Right kidney (tissue), 1 donor: ENCODE measurements at regions not wholly inside any gene's neighbourhood (a gene's known extent, or its start where the extent isn't known, plus 50 kb on each side); places are given as distances from the start of the nearest gene placed in this dataset.
"Not testable (repeated sequence)": the region's sequence is repeated elsewhere in the genome, so short reads cannot be mapped to it uniquely, and the experiment has no call there.

Source experiments
- DNase-seq: peaks from one replicate; pipeline ENCODE4 v3.0.0-alpha.2; 2016

DNA sequence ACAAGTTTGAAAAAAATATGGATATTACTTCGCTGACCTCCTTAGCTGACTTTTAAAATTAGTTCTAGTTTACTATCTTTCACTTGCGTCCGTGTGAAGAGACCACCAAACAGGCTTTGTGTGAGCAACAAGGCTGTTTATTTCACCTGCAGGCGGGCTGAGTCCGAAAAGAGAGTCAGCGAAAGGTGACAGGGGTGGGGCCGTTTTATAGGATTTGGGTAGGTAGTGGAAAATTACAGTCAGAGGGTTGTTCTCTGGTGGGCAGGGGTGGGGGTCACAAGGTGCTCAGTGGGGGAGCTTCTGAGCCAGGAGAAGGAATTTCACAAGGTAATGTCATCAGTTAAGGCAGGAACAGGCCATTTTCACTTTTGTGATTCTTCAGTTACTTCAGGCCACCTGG lies 203.7 kb downstream of the POM121L12 start:
- not testable (repeated sequence) for DNase-seq

DNA sequence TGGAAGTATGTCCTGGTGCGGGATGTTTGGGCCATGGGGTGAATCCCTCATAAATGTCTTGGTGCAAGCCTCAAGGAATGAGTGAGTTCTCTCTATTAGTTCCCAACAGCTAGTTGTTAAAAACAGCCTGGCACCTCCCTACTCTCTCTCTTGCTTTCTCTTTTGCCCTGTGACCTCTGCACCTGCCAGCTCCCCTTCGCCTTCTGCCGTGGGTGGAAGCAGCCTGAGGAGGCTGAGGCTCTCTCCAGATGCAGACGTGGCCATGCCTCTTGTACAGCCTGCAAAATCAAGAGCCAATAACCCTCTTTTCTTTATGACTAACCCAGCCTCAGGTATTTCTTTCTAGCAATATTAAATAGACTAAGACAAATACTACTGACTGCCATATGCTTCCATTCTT lies 210.3 kb downstream of the POM121L12 start:
- DNase-seq, result no peak

DNA sequence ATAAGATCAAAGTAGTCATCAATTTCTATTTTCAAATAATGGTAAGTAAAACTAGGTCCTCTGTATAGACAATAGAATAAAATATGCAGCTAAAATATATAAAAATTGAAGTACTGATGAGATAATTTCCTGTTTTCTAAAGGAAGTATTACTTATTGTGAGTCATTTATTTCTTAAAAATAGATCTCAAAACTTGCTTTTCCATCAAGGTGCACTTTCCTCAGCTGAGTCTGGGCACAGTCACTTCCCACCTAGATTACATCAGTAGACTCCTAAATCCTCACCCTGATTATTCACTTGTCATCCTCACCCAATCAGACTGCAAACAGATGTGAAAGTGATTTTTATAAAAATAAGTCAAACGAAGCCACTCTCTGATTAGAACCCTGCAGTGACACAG lies 211.5 kb downstream of the POM121L12 start:
- DNase-seq, result no peak

DNA sequence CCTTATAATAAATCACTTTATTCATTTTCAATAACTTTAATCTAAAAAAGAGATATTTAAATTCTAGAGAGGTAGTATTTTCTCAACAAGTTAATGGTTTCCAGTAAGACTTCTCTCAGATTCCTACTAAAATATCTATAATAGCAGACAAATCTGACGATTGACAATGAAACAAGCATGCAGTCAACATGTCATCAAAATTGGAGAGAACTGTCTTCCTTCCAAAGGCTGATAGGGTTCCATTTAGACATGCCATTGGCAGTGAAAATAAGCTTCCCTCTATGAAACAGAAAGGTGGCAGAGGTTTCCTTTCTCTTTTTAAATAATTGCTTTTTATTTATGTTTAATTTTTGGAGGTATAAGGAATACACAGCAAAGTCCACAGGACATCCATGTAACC lies 217.1 kb downstream of the POM121L12 start:
- no peak for DNase-seq

DNA sequence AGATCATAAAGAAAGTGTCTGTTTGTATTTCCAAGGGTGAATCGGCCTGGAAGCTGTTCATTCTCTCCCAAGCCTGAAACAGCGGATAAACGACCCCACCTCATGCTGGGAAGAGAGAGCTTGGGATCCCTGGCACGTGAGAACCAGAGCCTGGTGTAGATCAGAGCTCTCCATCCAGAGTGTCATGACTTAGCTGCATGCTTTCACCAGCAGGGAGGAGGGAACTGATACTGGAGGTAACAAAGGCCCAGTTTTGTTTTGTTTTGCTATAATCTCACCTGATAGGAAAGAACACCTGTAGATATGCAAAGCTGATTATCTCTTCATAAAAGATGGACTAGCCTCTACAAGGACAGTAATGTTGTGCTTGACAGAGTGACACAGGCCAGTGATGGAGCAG lies 236.6 kb downstream of the POM121L12 start:
- DNase-seq, result no peak

DNA sequence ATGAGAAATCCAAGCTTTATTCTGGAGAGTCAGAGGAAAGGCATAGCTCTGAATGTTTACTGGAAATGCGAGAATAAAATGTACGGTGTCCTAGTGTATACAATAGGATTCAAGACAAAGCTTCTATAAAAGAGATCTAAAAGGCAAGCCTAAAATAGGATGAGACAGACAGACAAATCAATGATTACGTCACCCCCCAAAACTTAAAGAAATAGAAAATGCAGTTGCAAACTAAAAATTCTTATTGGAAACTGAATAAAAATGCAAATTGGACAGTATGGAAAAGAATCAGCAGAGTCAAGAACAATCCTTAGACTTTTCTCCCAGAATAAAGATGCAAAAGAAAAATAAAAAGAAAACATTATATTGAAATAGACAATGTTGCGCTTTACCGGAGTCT lies 245.9 kb downstream of the POM121L12 start:
- no peak for DNase-seq

DNA sequence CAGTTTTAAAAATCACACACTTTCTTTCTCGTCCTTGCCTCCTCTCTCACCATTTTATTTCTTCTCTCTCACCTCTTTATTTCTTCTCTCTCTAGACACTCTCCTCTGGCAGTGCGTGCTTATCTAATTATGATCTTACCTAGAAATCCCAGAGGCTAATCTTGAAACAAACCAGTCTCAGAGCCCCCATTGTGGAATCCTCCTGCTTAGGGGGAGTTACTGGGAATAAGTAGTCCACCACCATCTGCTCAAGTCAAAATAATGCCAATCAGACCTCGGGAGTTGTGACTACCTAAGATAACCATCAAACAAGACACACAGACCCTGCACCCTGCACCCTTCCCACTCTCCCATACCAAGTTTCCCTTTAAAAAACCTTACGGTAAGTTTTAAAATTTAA lies 256.9 kb downstream of the POM121L12 start:
- DNase-seq, result no peak

DNA sequence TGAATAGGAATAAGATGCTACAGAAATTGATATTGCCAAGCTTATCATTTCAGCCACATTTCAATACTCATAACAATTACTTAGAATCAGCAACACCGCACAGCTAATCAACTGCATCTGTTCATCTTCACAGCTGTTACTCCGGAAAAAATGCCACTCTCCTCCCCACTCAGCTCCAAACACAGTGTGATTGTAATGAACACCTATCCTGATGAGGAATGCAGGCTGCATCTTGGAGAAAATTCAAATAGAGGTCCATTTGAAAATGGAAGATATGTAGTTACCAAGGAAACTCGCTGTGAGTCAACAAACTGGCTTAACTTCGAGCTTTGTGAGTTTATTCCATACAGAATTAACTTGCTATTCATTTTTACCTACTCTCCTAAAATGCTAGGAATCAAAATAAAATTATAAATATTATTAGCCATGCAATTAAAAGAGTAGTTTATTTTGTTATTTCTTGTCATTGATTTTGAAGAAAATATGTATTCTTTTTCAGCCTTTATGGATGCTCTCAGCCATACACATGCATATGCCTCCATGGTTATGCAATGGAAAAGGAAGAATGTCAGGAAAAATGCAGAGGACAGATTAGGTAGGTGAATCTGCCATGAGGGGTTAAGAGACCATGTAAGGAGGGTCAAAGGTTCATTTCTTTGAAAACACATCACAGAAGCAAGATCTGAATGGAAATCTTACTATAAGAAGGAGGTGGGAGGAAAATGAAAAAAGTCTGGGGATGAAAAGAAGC lies 267.2 kb downstream of the POM121L12 start:
- DNase-seq, result no peak

DNA sequence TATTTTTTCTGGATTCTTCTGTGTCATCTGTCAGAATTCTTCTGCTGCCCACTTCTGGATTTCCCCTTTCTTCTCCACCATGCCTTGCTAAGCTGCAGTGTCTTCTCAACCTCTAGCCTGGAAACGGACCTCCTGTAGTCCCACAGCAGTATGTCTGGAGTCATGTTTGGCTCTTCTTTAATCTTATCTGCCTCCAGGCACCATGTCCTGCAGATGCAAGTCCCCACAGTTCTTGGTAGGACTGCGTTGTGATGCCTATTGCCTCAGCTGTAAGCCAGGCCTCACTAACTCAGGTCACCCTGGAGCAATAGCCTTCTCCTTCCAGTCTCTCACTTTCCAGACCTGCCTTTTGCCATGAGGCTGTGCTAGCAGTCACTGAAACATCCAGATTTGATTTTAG lies 268.3 kb downstream of the POM121L12 start:
- DNase-seq, result no peak

DNA sequence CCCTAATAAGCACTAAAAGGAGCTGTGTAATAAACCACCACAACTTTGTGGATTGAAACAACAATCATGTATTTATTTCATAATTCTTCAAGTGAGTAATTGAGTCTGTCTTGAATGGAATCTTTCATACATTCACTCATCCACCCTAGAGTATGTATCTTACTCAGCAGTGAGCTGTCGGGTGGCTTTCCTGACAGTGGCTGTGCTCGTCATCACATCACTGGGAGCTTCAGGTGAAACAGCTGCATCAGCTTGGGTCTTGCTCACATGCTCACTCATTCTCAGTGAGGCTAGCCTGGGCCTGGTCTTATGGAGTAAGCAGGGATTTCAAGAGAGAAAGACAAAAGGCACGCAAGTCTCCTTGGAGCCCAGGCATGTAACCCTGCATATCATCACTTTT lies 271.4 kb downstream of the POM121L12 start:
- no peak for DNase-seq

DNA sequence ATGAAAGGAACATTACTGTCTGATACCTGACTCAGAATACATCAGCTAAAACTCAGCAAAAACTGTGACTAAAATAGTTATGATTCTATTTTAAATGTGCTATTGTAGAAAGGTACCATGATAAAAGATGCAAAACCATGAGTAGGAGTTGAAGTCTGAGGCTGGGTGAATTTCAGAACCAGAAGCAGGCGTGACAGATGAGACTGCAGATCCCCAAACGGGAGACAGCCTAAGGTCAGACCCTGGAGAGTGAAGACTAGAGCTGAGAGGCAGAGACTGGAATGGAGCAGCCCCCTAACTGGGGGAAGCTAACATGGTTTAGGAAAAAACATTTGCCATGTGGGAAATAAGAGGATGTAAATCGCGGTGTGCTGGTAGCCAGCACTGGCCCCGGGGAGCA lies 275.8 kb downstream of the POM121L12 start:
- no peak for DNase-seq

DNA sequence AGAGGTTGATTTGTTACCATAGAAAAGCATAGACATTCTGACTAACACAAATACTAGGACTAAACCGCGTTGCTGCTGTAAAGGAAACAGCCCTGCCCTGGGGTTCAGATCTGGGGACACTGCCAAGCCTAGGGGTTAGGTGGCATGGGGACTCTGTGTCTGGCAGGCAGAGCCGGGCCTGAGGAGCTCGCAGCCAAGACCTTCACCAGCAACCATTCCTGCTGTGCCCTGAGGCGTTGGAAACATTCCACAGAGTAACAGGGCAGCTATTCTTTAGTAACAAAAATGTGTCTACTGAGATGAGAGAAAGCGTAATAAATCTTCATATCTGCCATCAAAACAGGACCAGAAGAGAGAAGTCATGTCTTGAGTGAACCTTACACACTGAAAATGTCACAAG lies 280.5 kb downstream of the POM121L12 start:
- DNase-seq, result peak; percentile 1

DNA sequence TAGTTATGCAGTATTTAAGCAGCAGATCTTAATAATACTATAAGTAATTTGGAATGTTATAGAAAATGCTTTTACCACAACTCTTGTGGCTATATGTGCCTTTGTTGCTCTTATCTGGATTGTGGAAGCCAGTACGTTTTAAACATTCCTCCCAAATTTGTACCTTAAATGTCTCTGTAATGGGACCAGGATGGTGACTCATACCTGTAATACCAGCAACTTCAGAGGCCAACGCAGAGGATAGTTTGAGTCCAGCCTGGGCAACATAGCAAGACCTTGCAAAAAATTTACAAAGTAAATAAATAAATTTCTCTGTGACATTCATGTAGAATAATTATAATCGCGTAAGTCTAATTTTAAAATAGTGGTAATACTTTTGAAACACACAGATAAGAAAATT lies 283.1 kb downstream of the POM121L12 start:
- DNase-seq, result no peak

DNA sequence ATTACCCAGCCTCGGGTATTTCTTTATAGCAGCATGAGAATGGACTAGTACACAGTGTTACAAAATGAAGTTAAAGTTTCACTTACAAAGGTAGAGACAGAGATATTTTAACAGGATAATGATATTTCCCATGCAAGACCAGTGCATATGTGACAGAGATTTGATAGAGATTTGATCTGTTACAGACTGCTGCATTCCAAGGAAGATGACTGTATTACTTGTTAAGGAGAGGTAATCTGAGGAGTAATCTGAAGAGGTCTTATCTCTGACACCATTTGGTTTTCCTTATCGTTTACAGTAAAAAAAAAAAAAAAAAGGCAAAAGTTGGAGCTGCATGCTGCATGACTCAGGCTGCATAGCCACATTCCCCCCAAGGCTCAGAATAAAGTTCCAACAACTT lies 289.6 kb downstream of the POM121L12 start:
- DNase-seq, result no peak

DNA sequence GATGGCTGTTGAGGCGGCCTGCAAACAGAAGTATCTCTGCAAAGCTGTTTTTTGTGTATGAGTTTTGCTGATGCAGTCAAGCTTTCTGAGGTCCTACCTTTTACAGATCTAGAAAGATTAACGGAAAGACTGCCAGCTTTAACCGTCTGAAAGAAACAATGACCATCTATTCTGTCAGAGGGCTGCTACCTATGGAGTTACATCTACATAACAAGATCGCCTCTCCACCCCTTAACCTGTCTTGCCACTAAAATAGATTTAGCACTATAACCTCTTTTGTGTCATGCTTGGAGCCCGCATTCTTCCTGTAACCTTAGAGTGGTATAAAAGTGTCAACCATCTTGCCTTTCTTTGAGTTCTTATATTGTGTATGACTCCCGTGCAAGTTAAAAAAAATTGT lies 291.2 kb downstream of the POM121L12 start:
- DNase-seq, result no peak

DNA sequence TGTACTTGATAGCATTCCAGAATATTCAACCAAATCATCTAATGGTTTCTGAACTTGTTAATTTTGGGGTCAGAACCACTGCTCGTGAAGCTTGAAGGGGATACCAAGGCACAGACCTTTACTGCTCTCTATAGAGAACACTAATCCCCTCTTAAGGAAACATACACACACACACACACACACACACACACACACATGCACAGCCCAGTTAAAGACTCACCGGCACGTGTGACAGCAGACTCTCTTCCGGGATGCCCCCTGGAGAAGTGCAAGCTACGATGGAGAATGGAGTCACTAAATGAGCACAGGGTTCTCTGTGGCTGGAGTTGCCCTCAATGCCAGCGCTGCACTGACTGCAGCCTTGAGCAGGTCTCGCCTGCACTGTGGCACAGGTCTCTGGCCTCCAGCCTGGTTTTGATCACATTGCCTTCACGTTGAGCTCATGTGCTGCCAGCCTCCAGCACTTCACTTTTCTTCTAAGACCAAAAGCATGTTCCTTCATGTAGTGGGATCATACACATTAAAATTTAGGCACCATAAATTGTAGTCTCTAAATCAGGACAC lies 300.8 kb downstream of the POM121L12 start:
- no peak for DNase-seq

DNA sequence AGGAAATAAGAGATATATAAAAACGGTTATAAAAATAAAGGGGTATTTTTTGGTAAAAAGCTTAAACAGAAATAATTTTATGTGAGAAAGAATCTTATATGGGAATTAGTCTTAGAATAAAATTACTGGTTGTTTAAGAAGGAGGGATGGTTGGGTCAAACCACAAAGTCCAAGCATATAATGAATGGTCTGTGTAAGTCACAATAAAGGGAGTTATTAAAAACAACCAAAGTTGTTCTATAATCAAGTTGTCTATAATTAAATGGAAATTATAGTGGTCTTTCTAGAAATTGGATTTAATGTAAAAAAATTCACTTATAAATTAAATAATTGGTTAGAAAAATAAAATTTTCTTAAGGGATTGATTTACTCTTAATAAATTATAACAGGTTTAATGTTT lies 304.8 kb downstream of the POM121L12 start:
- no peak for DNase-seq

DNA sequence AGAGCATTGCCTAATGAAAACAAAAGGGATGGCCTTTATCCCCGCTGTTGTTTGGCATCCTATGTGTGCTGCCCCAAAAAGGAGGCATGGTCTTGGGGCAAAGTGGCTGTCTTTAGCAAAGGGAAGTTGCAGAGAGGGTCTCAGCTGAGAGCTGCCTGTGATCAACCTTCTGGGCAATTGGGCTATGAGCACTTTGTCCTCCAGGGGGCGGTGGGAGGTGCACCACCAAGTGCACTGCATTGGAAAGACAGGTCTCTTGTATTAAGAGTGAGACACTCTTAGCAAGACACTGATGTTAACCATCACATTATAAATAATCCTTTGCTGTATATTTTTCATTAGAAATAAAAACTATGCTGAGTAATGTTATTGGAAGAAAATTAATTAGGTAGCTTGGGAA lies 314.8 kb downstream of the POM121L12 start:
- no peak for DNase-seq

DNA sequence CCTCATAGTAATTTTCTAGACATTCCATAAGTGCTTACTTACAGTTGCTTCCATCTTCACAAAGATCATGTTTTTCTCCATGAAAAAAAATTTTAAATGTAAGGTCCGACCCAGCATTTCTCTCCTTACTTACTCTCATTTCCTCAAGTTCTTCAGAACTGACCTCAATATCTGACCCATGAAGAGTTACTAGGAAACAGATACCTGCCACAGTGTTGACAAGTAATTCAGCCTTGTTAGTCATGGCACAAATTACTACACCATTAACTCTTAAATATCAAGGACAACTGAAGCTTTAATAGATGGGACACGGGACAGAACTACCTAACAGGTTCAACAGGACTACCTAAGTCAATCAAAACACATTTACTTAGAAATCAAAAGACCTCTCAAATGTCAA lies 316.2 kb downstream of the POM121L12 start:
- no peak for DNase-seq

DNA sequence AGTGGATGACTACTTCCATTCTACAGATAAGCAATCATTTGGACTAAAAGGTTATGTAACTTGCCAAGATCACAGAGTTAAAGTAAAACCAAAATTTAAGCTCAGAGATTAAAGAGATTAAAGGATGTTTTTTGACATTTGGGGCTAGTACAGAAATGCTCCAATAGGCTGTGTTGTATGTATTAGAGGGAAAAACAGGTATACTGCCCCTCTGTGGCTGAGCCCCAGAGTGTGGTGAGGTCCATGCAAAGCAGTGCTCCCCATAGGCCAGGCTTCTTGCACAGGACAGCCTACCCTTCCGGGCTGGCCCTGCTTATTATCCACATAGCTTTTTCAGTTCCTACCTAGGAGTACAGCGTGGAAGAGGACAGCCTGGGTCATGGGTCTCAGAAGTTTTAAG lies 322.8 kb downstream of the POM121L12 start:
- no peak for DNase-seq

DNA sequence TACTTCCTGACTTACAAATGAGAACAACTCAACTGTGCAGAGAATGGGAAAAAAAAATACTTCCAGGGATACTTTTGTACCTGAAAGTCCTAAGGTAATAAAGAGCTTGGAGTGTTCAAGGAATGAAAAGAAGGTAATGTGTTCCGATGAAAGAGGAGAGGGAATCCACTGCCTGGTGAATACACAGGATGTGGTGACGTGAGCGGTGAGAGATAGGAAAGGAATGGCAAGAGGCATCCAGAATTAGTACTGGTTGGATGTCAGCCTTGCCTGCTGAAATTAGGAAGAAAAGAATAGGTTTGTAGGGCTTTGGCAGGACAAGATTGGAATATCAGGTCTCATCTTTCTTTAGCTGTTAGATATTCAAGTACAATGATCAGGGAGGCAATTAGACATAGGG lies 347.7 kb downstream of the POM121L12 start:
- DNase-seq, result no peak

DNA sequence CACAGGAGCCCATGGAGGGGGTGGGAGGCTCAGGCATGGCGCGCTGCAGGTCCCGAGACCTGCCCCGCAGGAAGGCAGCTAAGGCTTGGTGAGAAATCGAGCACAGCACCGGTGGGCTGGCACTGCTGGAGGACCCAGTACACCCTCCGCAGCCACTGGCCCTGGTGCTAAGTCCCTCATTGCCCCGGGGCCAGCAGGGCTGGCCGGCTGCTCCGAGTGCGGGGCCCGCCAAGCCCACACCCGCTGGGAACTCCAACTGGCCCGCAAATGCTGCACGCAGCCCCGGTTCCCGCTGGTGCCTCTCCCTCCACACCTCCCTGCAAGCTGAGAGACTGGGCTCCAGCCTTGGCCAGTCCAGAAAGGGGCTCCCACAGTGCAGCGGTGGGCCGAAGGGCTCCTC lies 349.8 kb downstream of the POM121L12 start:
- not testable (repeated sequence) for DNase-seq

DNA sequence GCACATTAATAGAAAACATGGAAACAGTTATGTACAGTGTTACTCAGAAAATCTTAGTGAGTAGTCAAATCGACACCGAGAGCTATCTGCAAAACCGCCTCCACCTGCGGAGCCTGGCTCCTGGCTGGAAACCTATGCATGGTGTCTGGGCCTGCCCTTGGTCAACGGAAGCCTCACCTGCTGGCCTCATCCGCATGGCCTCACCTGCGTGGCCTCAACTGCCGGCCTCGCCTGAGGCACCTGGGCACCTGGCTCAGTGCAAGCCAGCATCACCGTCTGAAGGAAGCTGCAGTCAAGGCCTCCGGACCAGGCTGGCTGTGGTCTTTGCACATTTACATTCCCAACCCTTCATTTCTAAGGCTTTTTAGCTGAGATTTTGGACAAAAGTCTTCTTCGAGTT lies 352.1 kb downstream of the POM121L12 start:
- DNase-seq, result no peak

DNA sequence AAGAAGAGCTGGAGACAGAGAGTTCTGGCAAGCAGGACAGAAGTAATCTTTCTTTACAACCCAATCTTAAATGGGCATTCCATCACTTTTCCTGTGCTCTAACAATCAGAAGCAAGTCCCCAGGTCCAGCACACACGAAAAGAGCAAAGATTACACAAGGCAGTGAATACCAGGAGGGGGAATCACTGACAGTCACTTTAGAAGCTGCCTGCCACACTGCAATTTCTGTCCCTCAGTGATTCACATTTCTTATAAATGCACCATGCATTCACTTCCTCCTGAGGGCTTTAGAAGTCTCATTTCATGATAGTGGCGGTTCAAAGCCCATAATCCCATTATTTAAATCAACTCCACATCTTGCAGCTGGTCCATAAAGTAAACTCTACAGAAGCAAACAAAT lies 362.5 kb downstream of the POM121L12 start:
- DNase-seq, result no peak

DNA sequence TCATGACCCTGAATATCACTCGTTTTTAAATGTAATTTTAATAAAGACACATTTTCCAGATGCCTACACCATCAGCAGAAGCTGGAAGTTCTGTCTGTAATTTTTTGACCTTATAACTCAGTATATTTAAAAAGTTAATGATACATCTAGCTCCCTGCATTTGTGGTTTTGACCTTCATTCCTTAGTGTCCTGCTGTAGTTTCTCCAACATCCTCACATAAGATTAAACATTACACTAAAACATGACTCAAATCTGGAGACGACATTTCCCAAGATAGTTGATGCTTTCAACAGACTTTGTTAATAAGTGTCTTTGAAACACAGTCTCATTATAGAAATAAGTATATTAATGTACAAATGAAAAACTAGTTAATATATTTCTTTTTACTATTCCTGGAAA lies 363.1 kb downstream of the POM121L12 start:
- no peak for DNase-seq
